ELR (cell line): ENCODE measurements at regions not wholly inside any gene's neighbourhood (a gene's known extent, or its start where the extent isn't known, plus 50 kb on each side); places are given as distances from the start of the nearest gene placed in this dataset.
"Not testable (repeated sequence)": the region's sequence is repeated elsewhere in the genome, so short reads cannot be mapped to it uniquely, and the experiment has no call there.

Experiments used
- DNase-seq: peaks from one replicate; pipeline ENCODE4 v3.0.0-alpha.2; 2015; ENCODE audit warnings: low read depth

DNA sequence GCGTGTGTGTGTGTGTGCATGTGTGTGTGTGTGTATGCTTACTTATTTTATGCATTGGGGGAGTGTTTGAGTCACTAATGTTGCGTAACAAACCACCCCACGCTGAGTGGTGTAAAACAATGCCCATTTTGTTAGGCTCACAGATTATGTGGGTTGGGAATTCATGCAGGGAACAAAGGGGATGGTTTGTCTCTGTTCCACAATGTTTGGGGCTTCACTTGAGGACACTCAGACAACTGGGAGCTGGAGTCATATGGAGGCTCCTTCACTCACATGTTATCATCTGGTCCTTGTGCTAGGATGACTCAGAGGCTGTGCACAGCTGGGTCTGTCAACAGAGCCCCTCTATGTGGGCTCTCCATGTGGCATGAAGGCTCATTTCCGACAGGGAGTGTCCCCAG, 51.3 kb upstream of the LARGE1 start:
- no peak for DNase-seq

DNA sequence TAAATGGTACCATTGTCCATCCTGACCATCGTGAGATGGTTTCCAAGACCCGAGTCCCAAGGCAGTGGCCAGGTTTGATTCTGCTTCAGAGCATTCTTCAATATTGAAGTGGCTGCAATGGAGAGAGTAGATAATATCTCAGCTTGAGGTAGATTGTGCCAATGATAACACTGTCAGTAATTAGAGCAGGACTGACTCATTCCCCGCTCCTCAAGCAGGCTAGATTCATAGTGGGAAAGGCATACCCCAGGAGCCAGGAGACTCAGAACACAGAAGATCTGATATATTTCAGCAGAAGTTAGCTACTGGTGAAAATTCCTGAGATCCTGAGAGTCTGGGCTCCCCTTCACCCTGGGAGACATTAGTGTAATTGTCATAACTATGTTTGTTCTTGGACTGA, 55.6 kb upstream of the LARGE1 start:
- DNase-seq = no peak

DNA sequence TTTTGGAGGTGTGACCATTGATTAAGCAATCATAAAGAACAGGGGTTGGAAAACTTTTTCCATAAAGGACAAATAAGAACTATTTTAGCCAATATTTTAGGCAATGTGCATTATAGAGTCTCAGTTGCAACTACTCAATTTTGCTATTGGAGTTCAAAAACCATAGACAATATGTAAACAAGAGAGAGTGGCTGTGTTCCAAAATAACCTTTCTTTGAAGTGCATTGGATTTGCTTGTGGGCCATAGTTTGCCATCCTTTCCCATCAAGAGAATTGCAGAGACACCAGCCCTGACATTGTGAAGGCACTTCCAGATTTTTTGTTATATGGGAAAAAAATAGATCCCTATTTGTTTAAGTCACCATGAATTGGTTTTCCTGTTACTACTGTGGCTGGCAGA, 63.3 kb upstream of the LARGE1 start:
- DNase-seq = no peak

DNA sequence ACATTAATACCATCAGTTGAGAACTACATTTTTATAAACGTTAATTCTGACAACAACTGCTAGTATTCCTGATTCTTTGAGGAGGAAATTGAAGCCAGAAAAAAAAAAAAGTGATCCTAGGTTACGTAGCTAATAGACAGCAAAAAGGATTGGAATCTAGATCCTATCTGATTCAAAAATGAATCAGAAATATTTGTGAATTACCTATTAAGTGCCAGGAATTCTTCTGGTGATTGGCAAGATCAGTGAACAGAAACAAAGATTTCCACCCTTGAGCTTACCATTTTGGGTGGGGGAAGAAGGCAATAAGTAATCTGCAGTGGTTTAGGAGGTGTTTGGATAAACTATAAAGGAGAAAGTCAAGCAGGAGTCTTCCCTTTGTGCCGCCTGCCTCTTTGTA, 63.9 kb upstream of the LARGE1 start:
- DNase-seq = no peak

DNA sequence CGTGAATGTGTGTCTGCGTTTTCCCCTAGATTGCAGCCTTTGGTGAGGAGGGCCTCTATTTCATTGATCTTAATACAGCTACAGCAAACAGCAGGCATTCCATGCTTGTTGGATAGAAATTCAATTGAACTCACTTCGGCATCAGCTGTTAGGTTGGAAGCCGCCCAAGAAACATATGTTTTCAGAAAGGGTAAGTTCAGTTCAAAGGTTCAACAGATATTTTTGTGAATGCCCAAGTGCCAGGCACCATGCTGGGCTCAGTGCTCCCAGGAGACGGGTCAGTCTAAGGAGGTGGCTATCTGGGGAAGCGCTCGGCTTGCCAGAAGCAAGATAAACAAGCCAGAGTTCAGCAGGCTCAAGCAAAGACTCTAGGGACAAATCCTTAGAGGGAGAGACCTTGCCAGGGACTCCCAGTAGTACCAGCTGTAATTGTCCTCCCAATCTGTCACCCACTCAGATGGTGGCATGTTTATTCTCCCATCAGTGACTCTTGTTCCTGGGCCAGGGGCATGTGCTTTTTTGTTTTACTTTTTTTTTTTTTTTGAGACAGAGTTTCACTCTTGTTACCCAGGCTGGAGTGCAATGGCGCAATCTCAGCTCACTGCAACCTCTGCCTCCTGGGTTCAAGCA, 64.5 kb upstream of the LARGE1 start:
- DNase-seq = no peak

DNA sequence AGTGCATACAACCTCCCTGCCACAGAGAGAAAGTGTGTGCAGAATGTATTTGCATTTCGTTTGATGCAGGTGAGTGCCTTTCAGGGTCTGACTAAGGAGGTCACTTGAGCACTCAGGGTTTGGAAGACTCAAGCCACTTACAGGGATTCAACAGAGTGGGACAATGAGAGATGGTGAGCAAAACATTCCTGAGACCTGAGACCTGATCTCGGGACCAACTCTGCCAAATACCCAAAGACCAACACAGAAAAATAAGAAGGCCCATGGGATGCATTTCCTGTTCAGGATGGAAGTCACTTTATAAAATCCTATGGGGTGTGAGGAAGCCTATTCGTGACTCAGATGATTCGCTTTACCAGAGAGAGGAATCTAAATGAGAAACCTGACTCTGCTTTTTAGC, 65.2 kb upstream of the LARGE1 start:
- no peak for DNase-seq

DNA sequence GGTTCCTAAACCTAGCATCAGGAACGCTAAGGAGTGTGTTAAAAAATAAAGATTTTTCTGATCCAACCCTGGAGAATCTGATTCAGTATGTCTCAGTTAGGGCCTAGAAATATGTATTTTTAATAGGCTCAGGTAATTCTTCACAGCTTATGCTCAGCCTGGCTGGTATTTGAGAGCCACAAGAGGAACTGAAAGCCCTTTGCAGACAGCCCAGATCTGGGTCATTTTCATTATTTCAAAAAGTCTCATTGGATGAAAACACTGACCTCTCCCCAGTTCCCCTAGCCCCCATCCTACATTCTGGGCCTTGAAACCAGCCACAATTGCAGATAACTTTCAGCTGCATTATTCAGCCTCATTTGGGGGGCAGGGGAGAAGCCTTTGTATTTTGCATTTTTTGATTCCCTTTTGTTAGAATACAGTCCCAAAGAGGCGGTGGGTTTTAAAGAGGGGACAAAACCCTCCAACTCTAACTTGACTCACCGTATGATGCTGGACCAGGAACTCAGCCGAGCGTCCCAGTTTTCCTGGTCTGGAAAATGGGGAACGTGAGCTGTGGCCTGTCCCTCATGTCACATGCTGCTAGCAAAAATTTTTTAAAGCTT, 66.0 kb upstream of the LARGE1 start:
- no peak for DNase-seq

DNA sequence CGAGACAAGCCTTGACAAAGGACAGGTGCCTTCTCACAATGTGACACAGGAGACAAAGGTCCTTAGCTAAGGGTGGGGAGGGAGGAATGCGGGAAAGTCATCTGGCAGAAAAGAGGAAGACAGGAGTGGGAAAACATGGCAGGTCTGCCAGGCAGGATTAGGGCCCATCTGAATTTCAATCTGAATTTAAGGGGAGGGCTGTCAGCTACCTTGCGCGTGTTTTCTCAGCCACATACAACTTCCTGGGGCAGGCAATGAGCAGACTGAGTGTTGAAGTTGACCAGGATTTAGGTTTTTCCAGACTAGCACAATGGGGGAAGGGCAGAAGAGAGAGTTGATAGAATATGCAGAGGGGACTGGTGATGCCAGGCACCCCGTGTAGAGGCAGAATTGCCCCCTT, 66.7 kb upstream of the LARGE1 start:
- DNase-seq = no peak

DNA sequence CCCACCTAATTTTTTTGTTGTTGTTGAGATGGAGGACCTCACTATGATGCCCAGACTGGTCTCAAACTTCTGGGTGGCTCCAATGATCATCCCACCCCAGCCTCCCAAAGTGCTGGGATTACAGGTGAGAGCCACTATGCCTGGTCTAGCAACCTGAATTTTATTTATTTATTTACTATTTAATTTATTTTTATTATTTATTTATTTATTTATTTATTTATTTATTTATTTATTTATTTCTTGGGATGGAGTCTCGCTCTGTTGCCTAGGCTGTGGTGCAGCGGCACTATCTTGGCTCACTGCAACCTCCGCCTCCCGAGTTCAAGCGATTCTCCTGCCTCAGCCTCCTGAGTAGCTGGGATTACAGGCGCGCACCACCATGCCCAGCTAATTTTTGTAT, 69.0 kb upstream of the LARGE1 start:
- DNase-seq = not testable (repeated sequence)

DNA sequence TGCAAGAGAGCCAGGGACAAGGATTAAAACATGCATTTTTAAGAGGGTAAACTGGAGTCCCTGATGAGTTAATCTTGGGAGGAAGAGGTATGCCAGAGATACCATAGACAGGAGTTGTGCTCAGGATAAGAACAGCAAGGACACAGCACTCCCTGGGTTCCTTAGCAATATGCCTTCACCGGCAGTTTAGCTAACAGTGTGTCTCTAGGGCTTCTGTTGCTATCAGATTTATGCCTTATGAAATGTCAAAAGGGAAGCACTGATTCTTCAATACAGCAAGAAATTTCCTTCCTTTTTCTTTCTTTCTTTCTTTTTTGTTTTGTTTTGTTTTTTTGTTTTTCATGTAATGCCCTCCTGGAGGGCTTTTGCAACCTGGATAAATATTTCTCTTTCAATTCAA, 71.3 kb upstream of the LARGE1 start:
- no peak for DNase-seq

DNA sequence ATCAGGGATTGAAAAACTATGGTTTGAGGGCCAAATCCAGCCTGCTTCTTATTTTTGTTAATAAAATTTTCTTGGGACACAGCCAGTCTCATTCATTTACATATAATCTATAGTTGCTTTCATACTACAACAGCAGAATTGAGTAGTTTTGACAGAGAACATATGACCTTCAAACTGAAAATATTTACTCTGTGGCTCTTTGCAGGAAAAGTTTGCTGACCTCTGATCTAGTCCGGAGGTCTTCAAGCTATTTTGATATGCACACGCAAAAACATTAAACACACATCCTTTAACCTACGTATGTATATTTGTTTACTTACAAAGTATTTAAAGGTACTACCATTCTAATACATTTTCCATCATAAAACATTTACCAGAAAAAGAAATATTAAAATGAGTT, 76.5 kb upstream of the LARGE1 start:
- no peak for DNase-seq

DNA sequence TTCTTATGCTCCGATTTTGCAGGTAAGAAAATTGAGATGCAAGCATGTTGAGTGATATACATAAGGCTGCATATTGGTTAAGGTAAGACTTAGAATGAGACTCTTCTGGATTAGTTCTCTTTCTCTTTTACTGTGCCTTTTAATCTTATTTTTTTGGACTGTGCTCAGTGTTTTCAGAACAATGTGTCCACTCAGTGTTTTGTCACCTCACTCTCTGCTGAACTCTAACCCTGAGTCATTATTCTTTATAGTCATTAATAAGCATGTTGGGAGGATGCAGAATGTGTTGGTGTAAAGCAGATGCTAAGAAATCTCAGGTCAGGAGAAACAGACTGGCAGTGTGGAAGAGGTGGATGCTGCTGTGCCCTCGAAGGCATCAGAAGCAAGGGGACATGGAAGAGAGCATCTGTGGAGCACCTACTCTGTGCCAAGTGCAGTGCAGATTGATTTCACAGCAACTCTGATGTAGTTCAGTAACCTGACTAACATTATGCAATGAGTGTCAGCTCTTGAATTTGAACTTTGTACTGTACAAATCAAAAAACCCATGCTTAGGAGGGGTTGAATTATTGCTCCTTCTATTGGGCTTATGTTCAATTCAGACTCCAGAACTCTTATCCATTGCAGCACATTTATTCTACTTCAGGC, 80.7 kb upstream of the LARGE1 start:
- DNase-seq = no peak

DNA sequence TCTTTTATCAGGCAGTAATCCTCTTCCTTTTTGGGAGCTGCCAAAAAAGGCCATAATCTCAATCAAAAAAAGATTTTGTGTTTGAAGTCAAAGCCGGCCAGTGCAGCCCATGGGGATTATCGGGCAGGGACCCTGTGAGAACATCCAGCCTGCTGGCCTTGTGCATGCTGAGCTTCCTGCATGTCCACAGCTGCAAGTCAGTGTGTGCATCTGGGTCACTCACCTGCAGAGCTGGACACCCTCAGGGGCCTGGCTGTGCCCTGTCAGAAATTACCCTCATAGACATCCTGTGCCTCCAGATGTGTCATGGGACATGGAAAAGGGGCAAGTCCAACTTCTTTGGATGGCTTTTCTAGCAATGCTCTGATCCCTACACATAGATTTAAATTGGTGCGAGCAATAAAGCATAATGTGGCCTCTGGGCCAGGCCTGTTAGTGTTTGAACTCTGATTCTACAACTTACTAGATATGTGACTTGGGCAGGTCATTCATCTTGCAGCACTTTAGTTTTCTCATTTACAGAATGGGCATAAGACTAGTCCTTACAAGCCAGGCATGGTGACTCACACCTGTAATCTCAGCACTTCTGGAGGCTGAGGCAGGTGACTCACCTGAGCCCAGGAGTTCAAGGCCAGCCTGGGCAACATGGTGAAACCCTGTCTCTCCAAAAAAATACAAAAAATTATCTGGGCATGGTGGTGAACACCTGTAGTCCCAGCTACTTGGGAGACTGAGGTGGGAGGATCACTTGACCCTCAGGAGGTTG, 81.6 kb upstream of the LARGE1 start:
- DNase-seq = no peak

DNA sequence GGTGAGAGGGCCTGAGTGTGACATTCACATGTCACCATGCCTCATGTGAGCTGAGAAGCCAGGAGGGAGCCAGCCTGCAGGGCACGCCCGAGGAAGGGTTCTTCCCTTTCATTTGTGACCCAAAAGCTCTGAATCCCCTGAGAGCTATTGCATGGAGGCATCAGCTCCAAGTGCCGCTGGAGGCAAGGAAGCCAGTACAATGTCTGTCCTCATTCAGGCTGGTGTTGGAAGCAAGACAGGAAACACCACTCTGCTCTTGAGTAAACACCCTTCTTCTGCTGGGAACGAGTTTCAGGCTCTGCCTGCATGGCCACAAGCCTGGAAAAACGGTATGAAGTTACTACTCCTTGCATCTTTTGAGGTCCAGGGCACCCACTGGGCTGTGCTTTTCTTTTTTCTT, 83.8 kb upstream of the LARGE1 start:
- DNase-seq = no peak

DNA sequence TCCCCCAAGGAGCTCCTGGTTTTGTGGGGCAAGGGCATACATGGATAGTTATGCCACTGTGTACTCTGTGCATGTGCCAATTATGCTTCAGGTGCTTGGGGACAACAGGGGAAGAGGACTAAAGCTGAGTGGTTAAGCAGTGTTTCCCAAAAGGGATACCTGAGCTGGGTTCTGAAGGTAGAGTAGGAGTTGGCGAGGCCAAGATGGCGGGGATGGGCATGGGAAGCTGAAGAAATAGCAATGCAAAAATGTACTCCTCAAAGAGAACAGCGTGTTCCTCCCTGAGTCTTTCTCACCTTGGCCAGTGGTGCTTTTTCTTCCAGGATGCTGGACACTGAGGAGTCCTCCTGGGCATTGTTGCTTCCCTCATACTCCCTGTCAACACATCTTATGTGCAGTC, 90.0 kb upstream of the LARGE1 start:
- DNase-seq = no peak

DNA sequence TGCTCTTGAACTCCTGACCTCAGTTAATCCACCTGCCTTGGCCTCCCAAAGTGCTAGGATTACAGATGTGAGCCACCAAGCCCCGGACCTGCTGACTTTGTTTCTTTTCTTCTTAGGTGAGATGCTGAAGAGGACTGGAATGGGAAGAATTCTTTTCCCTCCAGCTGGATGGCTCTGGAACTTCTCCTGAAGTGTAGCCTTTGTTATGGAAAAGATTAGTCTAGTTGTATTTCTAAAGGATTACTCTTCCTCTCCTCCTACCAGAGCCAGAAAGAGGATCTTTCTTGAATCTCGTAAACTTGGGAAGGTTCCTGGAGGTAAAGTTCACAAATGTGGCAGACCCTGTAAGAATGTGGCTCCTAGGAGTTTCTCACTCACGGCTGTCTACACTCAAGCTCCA, 95.4 kb upstream of the LARGE1 start:
- DNase-seq = no peak

DNA sequence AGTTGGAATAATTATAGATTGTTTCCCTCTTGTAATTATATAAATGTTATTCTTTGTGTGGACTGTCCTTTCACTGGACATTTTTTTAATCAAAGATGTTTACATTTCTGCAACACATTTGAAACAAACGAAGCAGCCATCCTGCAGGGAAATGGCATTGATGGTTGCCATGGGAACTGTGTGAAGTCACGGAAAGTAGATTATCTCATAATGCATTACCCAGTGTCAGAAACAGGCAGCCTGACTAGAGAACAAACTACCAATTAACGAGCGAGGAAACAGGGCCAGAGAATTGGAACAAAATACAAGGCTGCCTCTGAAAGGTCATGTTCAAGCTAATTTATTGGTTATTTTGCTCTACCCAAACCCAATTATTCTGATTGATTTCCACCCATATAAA, 96.9 kb upstream of the LARGE1 start:
- DNase-seq = no peak

DNA sequence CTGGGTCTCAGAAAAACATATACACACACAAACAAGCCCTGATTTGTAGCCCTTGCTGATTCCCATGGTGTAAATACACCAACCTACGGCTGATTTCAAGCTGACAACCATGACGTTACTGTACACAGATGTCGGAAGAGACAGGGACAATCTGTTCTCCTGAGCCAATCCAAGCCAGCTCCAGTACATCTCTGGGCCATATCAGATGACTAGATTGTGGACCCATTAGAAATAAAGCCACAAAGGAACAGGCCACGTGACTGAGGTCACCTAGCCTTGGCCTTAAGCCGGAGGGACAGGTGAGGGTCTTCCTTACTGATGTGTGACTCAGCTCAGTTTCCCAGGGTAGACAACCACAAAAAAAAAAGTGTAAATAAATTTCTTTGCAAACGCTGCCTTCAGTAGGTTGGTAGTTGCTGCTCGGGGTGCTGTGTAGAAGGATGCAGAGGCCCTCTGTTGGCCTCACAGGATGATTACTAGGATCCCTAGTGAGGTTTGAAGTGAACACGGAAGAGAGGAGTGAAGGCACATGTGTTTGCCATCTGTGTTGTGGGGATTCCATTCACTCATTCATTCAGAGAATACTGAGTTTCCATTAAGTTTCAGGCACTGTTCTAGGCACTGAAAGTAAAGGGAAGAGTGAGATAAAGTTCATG, 99.0 kb upstream of the LARGE1 start:
- DNase-seq = no peak

DNA sequence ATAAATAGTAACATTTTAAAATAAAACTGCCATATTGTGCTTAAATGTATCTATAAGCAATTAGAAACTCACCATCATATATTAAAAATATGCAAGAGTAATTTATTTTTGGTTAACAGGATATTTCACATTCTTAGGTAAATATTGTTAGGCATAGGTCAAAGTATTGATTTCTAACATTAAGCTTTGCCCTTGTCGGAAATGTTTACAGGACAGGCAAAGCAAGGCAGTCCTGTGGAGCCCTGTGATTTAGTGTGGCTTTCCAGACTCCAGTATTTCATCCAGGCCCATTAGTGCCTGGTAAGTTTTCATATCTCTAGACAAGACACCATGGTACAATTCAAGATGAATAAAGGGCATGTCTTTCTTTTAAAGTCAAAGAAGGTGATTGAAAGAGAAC, 114.9 kb upstream of the LARGE1 start:
- no peak for DNase-seq

DNA sequence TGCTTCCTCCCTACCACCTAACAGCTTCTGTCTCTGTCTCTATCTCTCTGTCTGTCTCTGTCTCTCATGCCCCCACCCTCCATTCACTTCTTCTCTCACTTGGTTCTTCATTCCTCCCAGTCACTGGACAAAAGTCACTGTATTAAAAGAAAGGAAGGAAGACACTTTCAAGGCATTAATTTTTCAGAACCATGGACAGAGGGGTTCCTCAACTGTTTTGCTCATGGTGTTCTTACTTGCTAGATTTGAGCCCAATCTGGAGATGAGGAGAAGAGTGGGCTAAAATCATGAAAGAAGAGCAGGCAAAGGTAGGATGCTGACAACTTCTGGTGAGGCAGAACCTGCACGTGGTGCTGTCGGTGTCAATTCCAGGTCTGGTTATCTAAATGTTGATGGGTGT, 116.7 kb upstream of the LARGE1 start:
- no peak for DNase-seq

DNA sequence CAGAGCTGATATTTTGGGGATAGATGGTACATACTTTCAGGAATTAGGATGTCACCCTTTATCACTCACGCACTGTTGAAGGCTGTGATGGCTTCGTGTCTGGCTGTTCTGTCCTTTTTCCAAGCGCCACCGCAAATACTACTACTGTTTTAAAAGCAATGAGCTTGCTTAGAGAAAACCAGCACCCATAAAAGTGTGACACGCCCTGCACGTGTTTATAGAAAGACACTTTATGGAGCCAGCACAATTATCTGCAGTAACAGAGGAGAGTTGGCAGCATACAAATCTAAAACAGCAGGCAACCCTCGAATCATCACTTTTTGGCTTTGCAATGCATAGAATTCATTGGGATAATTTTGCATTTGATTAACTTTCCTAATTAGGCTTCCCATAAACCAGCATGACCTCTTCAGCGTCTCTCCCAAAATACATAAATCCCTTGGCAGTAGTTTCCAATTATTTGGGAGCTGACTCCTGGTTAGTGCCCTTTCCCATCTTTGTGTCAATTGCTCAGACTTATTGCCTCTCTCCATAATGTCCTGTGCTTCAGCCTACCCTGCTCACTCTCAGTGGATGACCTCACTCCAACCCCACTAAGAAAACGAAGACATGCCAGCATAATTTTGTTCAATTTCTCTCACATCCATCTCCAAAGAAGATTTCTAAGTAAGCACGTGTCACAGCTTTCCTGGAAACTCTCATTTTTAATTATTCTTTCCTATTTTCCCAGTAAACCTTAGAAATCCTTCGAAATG, 118.7 kb upstream of the LARGE1 start:
- DNase-seq = no peak

DNA sequence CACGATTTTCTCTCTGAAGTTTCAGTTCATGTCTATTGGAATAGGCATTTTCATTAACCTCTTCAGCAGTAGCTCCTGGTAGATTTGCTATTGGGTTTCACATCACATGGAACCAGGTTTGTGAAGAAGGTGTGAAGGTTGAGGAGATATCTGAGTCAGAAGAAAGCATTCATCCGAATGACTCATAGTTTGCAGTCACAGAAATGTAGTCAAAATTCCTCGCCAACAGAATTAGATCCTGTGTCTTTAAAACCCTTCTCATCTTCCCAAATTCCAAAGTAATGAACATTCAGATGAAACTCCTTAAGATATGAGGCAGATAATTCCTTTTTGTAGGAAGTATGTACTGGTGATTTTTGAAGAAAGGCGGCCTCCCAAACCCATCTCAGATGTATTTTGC, 125.0 kb upstream of the LARGE1 start:
- no peak for DNase-seq
